Kidney (tissue), 13 donors: ENCODE measurements at regions not wholly inside any gene's neighbourhood (a gene's known extent, or its start where the extent isn't known, plus 50 kb on each side); places are given as distances from the start of the nearest gene placed in this dataset.

Experiments
- DNase-seq, 5 donors: peaks; one replicate each; pipeline ENCODE4 v3.0.0-alpha.2; 2013 to 2020
- FAIRE-seq: peaks from 2 replicates; lab custom pipeline; 2012; peaks lifted over from hg19 to GRCh38; lab: Jason Lieb, UNC
- H3K27ac ChIP-seq, 2 donors: one replicate each; pipeline ENCODE4 v1.7.0; 2013; ENCODE audit warnings: low read depth in 2 of 2, low read length in 2 of 2, inconsistent platforms in 1 of 2
- H3K27me3 ChIP-seq: one replicate; pipeline ENCODE4 v1.7.1; 2013; ENCODE audit warnings: low read length, inconsistent platforms; ENCODE audit not compliant: control insufficient read depth, insufficient read depth
- H3K36me3 ChIP-seq, 3 donors: one replicate each; pipeline versions ENCODE4 v1.7.0 to v1.7.1; 2013; ENCODE audit warnings: low read length in 3 of 3, control low read depth in 1 of 3, inconsistent platforms in 1 of 3; ENCODE audit not compliant: insufficient read depth in 3 of 3, control insufficient read depth in 2 of 3
- H3K4me1 ChIP-seq, 3 donors: one replicate each; pipeline versions ENCODE4 v1.7.0 to v1.7.1; 2013; ENCODE audit warnings: low read length in 3 of 3, inconsistent platforms in 1 of 3, low read depth in 1 of 3; ENCODE audit not compliant: control insufficient read depth in 2 of 3, insufficient read depth in 2 of 3
- H3K4me3 ChIP-seq, 3 donors: one replicate each; pipeline versions ENCODE4 v1.7.0 to v1.8.1; 2013; ENCODE audit warnings: low read length in 3 of 3, control low read depth in 1 of 3, inconsistent platforms in 1 of 3
- H3K9ac ChIP-seq, 3 donors: one replicate each; pipeline versions ENCODE4 v1.7.0 to v1.7.1; 2013; ENCODE audit warnings: low read length in 3 of 3, control low read depth in 1 of 3, inconsistent platforms in 1 of 3
- H3K9me3 ChIP-seq, 3 donors: one replicate each; pipeline versions ENCODE4 v1.7.0 to v1.7.1; 2013; ENCODE audit warnings: low read length in 3 of 3, control low read depth in 1 of 3, inconsistent platforms in 1 of 3; ENCODE audit not compliant: control insufficient read depth in 2 of 3, insufficient read depth in 1 of 3
- CTCF ChIP-seq: IDR thresholded peaks from 3 replicates; pipeline ENCODE4 v1.5.1; 2012; ENCODE audit warnings: mild to moderate bottlenecking, moderate library complexity, borderline replicate concordance; ENCODE audit not compliant: insufficient read depth; ENCODE audit errors: extremely low read depth
- intact Hi-C: fragments of 100-400 bp; cut with DNase I; formaldehyde crosslinking; loops from one replicate; pipeline ENCODE4 v1.11.1; 2022
- donor health status: control.
- donor health status: control.
- donor health status: control.
- donor health status: control.
- donor health status: control.
- donor health status: DM: yes; HTN: yes; CAD: no.
- donor health status: Normal renal cell carcinoma (clear cell type).

GRCh38 chr5:125814119-125814518 is 609.1 kb upstream of the GRAMD2B start:
- no peaks in the 10 kb centered on the region for H3K27me3 ChIP-seq
- H3K9ac ChIP-seq, result no peak overlapping the region
- H3K9me3 ChIP-seq, result no peaks in the 10 kb centered on the region
- H3K36me3 ChIP-seq, result no peaks in the 10 kb centered on the region
- no peak overlapping the region for H3K27ac ChIP-seq
- TF ChIP-seq CTCF, result no peak
- no peak overlapping the region for H3K4me3 ChIP-seq
- no peak for DNase-seq
- H3K4me1 ChIP-seq, result peaks cover 0 to 6% (median 0%) of the 10 kb centered on the region in 3 donors
- FAIRE-seq, result no peak
- intact Hi-C loops, result no loop called here

- Histone ChIP-seq H3K27ac (no peak overlapping the region), H3K36me3 (no peaks in the 10 kb centered on the region), H3K9ac (no peak overlapping the region), H3K27me3 (no peaks in the 10 kb centered on the region), H3K4me1 (no peaks in the 10 kb centered on the region), H3K4me3 (no peak overlapping the region), H3K9me3 (no peaks in the 10 kb centered on the region)
- DNase-seq, result no peak
- intact Hi-C loops, result no loop called here
- no peak for TF ChIP-seq CTCF
- FAIRE-seq, result no peak
Observed at GRCh38 chr5:125823572-125823971, 599.6 kb upstream of the GRAMD2B start.

- Histone ChIP-seq H3K9ac (no peak overlapping the region), H3K4me3 (no peak overlapping the region), H3K27me3 (no peaks in the 10 kb centered on the region), H3K36me3 (no peaks in the 10 kb centered on the region), H3K27ac (no peak overlapping the region), H3K4me1 (no peaks in the 10 kb centered on the region), H3K9me3 (no peaks in the 10 kb centered on the region)
- DNase-seq (no peak), FAIRE-seq (no peak)
- TF ChIP-seq CTCF, result no peak
- intact Hi-C loops, result no loop called here
Observed at GRCh38 chr5:125826214-125826613, 597.0 kb upstream of the GRAMD2B start.

GRCh38 chr5:125829349-125829748 is 593.9 kb upstream of the GRAMD2B start:
- no peak for TF ChIP-seq CTCF

More at GRCh38 chr5:125829349-125829748, 593.9 kb upstream of the GRAMD2B start:
- intact Hi-C loops, result no loop called here
- H3K9ac ChIP-seq, result no peak overlapping the region
- H3K4me3 ChIP-seq, result no peak overlapping the region
- H3K27me3 ChIP-seq, result no peaks in the 10 kb centered on the region
- H3K36me3 ChIP-seq, result no peaks in the 10 kb centered on the region
- DNase-seq (no peak), FAIRE-seq (no peak)
- no peaks in the 10 kb centered on the region for H3K9me3 ChIP-seq
- no peaks in the 10 kb centered on the region for H3K4me1 ChIP-seq
- H3K27ac ChIP-seq, result no peak overlapping the region
